Endothelial cell (in vitro differentiated cells): ENCODE measurements at regions not wholly inside any gene's neighbourhood (a gene's known extent, or its start where the extent isn't known, plus 50 kb on each side); places are given as distances from the start of the nearest gene placed in this dataset.

Source experiments
- DNase-seq: peaks from one replicate; pipeline ENCODE4 v3.0.0; 2021; ENCODE audit warnings: low spot score
- H3K27ac Mint-ChIP-seq: one replicate; pipeline ENCODE4 v1.8.0; 2021; ENCODE audit warnings: mixed read lengths, inconsistent platforms; ENCODE audit not compliant: unreplicated experiment
- H3K27me3 Mint-ChIP-seq: one replicate; pipeline ENCODE4 v1.8.0; 2021; ENCODE audit warnings: mild to moderate bottlenecking, moderate library complexity, mixed read lengths, inconsistent platforms; ENCODE audit not compliant: unreplicated experiment
- H3K36me3 Mint-ChIP-seq: one replicate; pipeline ENCODE4 v1.8.0; 2021; ENCODE audit warnings: mild to moderate bottlenecking, low read depth, mixed read lengths, inconsistent platforms; ENCODE audit not compliant: unreplicated experiment
- H3K4me1 Mint-ChIP-seq: one replicate; pipeline ENCODE4 v1.8.0; 2021; ENCODE audit warnings: mild to moderate bottlenecking, mixed read lengths, inconsistent platforms; ENCODE audit not compliant: unreplicated experiment
- H3K4me3 Mint-ChIP-seq: one replicate; pipeline ENCODE4 v1.8.0; 2021; ENCODE audit warnings: mild to moderate bottlenecking, mixed read lengths, inconsistent platforms; ENCODE audit not compliant: unreplicated experiment
- H3K9me3 Mint-ChIP-seq: one replicate; pipeline ENCODE4 v1.8.0; 2021; ENCODE audit warnings: mixed read lengths, inconsistent platforms; ENCODE audit not compliant: unreplicated experiment
- CTCF ChIP-seq: fragments of 200-600 bp; sonication (generic); IDR thresholded peaks from one replicate; pipeline ENCODE4 v1.5.0; 2021; ENCODE audit warnings: antibody characterized with exemption; ENCODE audit not compliant: unreplicated experiment

GRCh38 chr5:98997000-98997399 lies 68.2 kb upstream of the CHD1 start:
- Mint-ChIP-seq H3K27ac (no peak overlapping the region), H3K4me1 (no peaks in the 10 kb centered on the region), H3K27me3 (no peaks in the 10 kb centered on the region), H3K9me3 (no peaks in the 10 kb centered on the region), H3K36me3 (no peaks in the 10 kb centered on the region), H3K4me3 (no peak overlapping the region)
- no peak for DNase-seq
- TF ChIP-seq CTCF, result no peak

GRCh38 chr5:98994611-98995010 lies 65.8 kb upstream of the CHD1 start:
- no peaks in the 10 kb centered on the region for H3K36me3 Mint-ChIP-seq
- TF ChIP-seq CTCF, result no peak
- no peaks in the 10 kb centered on the region for H3K27me3 Mint-ChIP-seq
- H3K9me3 Mint-ChIP-seq, result no peaks in the 10 kb centered on the region
- DNase-seq, result no peak
- H3K4me3 Mint-ChIP-seq, result no peak overlapping the region
- no peak overlapping the region for H3K27ac Mint-ChIP-seq
- H3K4me1 Mint-ChIP-seq, result peaks cover 2% of the 10 kb centered on the region

- H3K4me3 Mint-ChIP-seq, result no peak overlapping the region
- TF ChIP-seq CTCF, result no peak
- peaks cover 4% of the 10 kb centered on the region for H3K4me1 Mint-ChIP-seq
- no peak for DNase-seq
- H3K36me3 Mint-ChIP-seq, result no peaks in the 10 kb centered on the region
- H3K27ac Mint-ChIP-seq, result no peak overlapping the region
- H3K27me3 Mint-ChIP-seq, result no peaks in the 10 kb centered on the region
- H3K9me3 Mint-ChIP-seq, result no peaks in the 10 kb centered on the region
These were observed 64.7 kb upstream of the CHD1 start for GRCh38 chr5:98993512-98993911.

- H3K4me1 Mint-ChIP-seq, result peaks cover 4% of the 10 kb centered on the region
- no peak for DNase-seq
- no peak overlapping the region for H3K27ac Mint-ChIP-seq
- H3K9me3 Mint-ChIP-seq, result no peaks in the 10 kb centered on the region
- H3K4me3 Mint-ChIP-seq, result no peak overlapping the region
- no peak for TF ChIP-seq CTCF
- no peaks in the 10 kb centered on the region for H3K36me3 Mint-ChIP-seq
- H3K27me3 Mint-ChIP-seq, result no peaks in the 10 kb centered on the region
These were observed 63.7 kb upstream of the CHD1 start for GRCh38 chr5:98992552-98992951.

- TF ChIP-seq CTCF, result no peak
These were observed 60.9 kb upstream of the CHD1 start for GRCh38 chr5:98989727-98990126.

More at GRCh38 chr5:98989727-98990126, 60.9 kb upstream of the CHD1 start:
- H3K9me3 Mint-ChIP-seq, result no peaks in the 10 kb centered on the region
- H3K27ac Mint-ChIP-seq, result no peak overlapping the region
- H3K27me3 Mint-ChIP-seq, result no peaks in the 10 kb centered on the region
- no peaks in the 10 kb centered on the region for H3K36me3 Mint-ChIP-seq
- H3K4me3 Mint-ChIP-seq, result no peak overlapping the region
- H3K4me1 Mint-ChIP-seq, result peaks cover 6% of the 10 kb centered on the region
- no peak for DNase-seq
